ENCODE measurements at regions not wholly inside any gene's neighbourhood (a gene's known extent, or its start where the extent isn't known, plus 50 kb on each side); places are given as distances from the start of the nearest gene placed in this dataset.

DNA sequence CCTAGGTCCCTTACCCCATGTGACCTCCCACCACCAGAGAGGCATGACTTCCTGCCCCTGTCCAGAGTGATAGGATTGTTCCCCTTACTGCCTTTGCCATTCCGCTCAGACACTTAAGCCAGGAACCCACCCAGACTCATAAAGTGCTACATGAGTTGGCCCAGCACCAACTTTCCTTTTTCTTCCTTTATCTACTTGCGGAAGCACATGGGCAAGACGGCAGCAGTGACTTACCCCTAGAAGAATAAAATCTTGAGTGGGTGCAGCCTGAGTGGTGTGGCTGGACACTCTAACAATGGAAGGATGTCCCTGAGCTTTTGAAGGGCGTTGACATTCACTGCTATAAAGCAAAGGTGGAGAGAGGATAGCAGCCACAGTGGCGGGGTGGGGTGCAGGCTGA lies 100.1 kb downstream of the MAB21L3 start:
- TF ChIP-seq, protein P1, sequence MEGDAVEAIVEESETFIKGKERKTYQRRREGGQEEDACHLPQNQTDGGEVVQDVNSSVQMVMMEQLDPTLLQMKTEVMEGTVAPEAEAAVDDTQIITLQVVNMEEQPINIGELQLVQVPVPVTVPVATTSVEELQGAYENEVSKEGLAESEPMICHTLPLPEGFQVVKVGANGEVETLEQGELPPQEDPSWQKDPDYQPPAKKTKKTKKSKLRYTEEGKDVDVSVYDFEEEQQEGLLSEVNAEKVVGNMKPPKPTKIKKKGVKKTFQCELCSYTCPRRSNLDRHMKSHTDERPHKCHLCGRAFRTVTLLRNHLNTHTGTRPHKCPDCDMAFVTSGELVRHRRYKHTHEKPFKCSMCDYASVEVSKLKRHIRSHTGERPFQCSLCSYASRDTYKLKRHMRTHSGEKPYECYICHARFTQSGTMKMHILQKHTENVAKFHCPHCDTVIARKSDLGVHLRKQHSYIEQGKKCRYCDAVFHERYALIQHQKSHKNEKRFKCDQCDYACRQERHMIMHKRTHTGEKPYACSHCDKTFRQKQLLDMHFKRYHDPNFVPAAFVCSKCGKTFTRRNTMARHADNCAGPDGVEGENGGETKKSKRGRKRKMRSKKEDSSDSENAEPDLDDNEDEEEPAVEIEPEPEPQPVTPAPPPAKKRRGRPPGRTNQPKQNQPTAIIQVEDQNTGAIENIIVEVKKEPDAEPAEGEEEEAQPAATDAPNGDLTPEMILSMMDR (conservative IDR thresholded peaks at IDR 0.05; ENCODE audit: low read depth), result no peak
- no peak overlapping the region for H3K27ac ChIP-seq
- ChIA-PET CTCF (no interaction called here), POLR2A (ENCODE audit: low non-redundant PET) (no interaction called here)
- DNase-seq (ENCODE audit: low spot score), result no peak

DNA sequence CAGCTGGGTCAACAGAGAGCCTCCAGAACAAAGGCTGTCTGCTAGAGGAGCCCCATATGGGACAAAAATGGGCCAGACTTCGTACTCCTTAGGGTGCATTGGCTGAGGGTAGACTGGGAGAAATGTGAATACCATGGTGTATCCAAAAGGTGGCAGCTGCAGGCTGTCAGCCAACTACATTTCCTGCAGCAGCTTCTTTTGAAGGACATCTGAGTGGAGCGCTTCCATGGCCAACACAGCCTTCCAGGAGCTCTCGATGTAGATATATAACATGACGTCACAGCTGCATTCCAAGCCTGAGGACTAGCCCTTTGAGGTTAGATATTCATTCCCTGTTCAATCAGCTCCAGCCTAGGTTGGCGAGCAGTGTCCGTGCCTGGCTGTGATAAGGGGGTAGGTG lies 107.7 kb downstream of the MAB21L3 start:
- TF ChIP-seq, protein P1 (conservative IDR thresholded peaks at IDR 0.05; ENCODE audit: low read depth), result no peak
- H3K27ac ChIP-seq, result no peak overlapping the region
- no peak for DNase-seq (ENCODE audit: low spot score)
- CTCF ChIA-PET, result interaction anchor here (0.7 kb wide), 1 partner anchor 31 kb away, joined by 3 read pairs; no protein-coding TSS in a partner anchor
- POLR2A ChIA-PET (ENCODE audit: low non-redundant PET), result no interaction called here

DNA sequence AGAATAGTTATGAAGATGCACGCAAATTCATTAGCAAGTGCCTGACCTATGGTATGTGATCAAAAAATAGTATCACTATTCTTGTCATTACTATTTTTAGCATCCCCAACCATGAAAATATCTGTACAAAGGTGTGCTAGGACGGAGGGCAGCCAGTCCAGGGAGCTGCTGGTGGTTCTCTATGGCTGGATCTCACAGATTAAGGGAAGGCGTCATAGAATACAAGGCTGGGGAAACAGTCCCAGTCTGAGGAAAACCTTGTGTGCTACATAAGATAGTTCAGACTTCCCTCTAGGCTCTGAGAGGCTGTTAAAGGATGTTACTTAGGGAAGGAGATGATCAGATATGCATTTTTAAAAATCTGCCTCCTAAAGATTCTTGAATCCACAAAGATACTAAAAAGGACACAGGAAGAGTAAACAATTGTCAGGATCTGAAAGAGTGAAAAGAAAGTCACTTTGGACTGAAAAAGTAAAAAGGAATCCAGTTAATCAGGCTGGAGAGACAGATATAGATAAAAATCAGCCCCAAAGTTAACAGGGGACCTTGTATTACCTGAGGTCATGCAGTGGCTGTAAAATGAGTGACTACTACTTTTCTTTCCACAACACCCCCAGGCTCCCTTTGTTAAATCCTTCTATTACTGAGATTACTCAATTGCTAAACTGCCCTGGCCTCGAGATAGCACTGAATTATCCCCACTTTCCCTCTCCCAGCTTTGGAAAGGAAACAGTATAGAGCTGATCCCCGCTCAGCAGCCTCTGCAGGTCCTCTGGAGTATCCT lies 108.6 kb downstream of the MAB21L3 start:
- no peak overlapping the region for H3K27ac ChIP-seq
- DNase-seq (ENCODE audit: low spot score), result no peak
- ChIA-PET CTCF (no interaction called here), POLR2A (ENCODE audit: low non-redundant PET) (no interaction called here)
- TF ChIP-seq, protein P1 (conservative IDR thresholded peaks at IDR 0.05; ENCODE audit: low read depth), result no peak

DNA sequence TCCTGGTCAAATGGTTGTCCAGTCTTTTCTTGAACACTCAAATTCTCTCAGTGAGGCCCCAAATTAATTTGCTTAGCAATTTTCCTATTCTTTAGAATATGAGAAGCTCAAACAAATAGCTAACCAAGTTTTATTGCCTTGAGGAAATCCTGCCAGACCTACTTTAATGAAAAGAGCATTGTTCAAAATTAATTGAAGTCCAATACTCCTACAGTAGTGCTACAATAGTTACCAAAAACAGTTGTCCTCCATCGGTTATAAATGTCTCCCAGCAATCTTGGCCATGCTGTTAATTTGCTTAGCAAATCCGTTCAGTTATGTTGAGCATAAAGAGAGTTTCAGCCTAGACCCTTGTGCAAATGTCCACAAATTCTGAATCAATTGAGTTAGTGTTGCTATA lies 112.9 kb downstream of the MAB21L3 start:
- TF ChIP-seq, protein P1 (conservative IDR thresholded peaks at IDR 0.05; ENCODE audit: low read depth), result no peak
- DNase-seq (ENCODE audit: low spot score), result no peak
- H3K27ac ChIP-seq, result no peak overlapping the region
- ChIA-PET CTCF (no interaction called here), POLR2A (ENCODE audit: low non-redundant PET) (no interaction called here)

DNA sequence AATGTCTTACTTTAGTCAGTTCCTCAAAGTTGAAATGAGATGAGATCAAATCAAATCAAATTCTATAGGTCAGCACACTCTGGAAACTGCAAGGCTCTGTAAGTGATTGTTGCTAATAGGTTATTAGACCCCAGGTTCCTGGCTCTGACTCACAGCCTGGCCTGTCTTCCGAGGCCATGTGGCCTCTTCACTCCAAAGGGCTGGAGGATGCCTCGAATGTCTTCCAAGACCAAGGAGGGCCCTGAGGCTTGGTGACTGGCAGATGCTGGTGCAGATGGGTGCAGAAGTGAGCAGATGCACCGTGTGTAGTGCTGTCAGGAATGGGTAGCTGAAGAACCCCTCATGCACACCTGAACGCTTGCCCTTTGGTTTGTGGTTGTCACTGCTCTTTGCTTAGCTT lies 113.4 kb downstream of the MAB21L3 start:
- TF ChIP-seq, protein P1 (conservative IDR thresholded peaks at IDR 0.05; ENCODE audit: low read depth), result no peak
- DNase-seq (ENCODE audit: low spot score), result no peak
- H3K27ac ChIP-seq, result no peak overlapping the region
- CTCF ChIA-PET, result interaction anchor here (0.5 kb wide), 1 partner anchor 8 kb away, joined by 3 read pairs; no protein-coding TSS in a partner anchor
- POLR2A ChIA-PET (ENCODE audit: low non-redundant PET), result no interaction called here

DNA sequence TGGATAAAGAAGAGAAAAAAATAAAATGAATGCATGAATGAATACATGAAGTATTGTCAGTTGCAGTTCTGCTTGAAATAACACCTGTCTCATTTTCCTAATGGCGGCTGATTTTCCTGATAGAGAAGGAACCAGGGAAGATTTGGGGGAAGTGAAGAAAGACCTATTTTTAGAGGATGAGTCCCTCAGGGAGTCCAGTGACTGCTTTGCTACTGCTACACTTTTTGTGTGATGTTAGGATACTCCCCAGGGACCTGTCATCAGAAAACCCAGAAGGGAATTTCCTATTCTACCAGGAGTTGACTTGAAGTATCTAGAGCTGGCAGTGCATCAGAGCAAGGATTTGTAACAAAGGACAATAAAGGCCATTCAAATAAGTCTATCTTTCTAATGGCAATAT lies 114.8 kb downstream of the MAB21L3 start:
- POLR2A ChIA-PET (ENCODE audit: low non-redundant PET), result no interaction called here
- DNase-seq (ENCODE audit: low spot score), result no peak
- TF ChIP-seq, protein P1 (conservative IDR thresholded peaks at IDR 0.05; ENCODE audit: low read depth), result no peak
- H3K27ac ChIP-seq, result no peak overlapping the region
- CTCF ChIA-PET, result no interaction called here
